ENCODE measurements at regions not wholly inside any gene's neighbourhood (a gene's known extent, or its start where the extent isn't known, plus 50 kb on each side); places are given as distances from the start of the nearest gene placed in this dataset.

- DNase-seq = no peak
Observed at GRCh38 chr6:65876668-65877067, 169.6 kb upstream of the EYS start.

DNA sequence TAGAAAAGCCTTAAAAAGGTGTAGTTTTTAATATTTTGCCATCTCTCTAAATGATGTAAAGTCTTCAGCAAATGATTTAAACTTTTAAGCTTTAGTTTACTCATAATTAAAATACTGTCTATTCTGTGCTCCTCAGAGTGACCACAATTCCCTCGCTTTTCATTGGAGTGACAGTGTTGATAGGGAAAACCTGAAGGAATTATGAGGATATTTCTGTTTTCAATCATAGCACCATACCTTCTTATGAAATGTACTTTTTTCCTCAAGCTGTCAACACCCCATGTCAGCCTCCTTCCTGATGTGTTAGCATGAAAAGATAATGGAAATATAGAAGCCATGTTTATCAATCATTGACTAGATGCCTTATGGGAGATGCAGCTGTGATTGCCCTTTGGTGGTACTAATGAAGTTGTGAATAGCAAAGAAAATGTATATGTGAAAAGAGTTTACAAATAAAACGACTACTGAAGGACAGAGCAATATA, 145.4 kb upstream of the EYS start:
- DNase-seq = no peak

GRCh38 chr6:65830151-65830550, 123.1 kb upstream of the EYS start:
- no peak for DNase-seq

GRCh38 chr6:65819152-65819551, 112.1 kb upstream of the EYS start:
- no peak for DNase-seq

GRCh38 chr6:65818576-65818975, 111.5 kb upstream of the EYS start:
- DNase-seq = no peak

GRCh38 chr6:65816991-65817390, 110.0 kb upstream of the EYS start:
- DNase-seq = no peak

GRCh38 chr6:65814071-65814470, 107.0 kb upstream of the EYS start:
- no peak for DNase-seq

GRCh38 chr6:65803186-65803585, 96.2 kb upstream of the EYS start:
- DNase-seq = no peak

DNA sequence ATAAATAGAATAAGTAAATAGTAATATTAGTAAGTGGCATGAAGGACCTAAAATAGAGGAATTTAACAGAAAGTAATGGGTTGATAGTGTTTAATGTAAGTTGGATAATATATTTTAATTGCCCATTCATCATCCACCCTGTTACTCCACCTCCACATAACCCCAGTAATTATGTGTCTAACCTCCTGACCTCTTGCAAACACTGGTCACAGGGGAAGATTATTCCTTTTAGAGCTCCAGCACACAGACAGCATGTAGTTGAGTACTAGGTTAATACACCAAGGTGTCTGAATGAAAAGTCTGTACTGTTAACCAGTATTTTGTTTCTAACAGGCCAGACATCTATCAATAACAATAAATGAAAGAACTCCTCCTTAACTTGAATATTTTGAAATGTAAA, 92.4 kb upstream of the EYS start:
- DNase-seq = no peak

- DNase-seq = no peak
Observed at GRCh38 chr6:65798280-65799014, 91.4 kb upstream of the EYS start.

DNA sequence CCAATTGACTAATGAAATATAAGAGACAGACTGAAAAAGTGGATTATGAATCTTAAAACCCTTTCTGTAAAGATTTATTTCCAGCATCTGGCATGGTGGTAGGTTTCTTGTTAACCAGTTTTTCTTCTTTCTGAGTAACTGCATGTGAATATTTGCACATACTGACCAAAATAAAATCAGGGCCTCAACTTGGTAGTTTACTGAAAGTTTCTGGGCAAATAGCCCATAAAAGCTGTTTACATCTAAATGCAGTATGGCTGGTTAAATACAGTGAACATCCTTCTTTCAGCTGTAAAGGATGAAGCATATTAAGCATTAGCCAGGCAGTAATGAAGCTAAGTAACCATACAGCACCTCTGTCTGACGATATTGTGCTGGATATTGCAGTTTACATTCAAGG, 83.6 kb upstream of the EYS start:
- DNase-seq = no peak

DNA sequence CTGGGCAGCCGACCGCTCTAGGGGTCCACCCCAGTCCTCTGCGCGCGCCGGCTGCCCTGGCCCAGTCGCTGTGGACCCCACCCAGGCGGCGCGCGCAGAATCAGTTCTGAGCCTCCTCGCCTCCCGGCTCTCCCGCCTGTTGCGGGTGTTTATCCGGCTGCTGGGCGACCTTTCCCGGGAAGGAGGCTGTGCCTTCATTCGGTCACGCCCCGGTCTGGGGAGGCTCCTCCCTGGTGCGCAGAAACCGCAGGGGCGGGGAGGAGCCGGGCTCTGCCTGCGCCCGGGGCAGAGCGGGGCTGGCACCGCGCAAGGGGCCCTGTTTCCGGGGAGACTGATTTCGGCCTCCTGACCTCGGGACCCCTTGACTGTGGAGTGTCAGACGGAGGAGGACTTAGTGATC, 80.8 kb upstream of the EYS start:
- DNase-seq = no peak

DNA sequence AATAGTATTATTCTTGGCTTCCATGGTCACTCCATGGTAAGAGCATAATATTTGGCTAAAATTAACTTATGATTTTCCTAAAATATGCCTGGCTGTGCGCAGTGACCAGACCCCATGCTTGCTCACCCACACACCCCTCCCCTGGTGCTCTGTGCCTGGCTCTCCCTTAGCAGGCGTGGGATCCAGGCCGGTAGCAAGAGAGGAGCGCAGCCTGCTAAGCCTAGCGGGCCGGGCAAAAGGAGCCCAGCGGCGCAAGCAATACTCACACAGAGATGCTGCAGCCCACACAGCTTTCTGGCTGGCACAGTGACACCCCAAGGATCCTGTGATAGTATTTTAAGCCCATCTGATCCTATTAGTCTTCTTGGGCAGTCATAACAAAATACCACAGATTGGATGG, 79.8 kb upstream of the EYS start:
- no peak for DNase-seq

- no peak for DNase-seq
Observed at GRCh38 chr6:65780691-65781090, 73.7 kb upstream of the EYS start.

- no peak for DNase-seq
Observed at GRCh38 chr6:65776332-65776731, 69.3 kb upstream of the EYS start.

DNA sequence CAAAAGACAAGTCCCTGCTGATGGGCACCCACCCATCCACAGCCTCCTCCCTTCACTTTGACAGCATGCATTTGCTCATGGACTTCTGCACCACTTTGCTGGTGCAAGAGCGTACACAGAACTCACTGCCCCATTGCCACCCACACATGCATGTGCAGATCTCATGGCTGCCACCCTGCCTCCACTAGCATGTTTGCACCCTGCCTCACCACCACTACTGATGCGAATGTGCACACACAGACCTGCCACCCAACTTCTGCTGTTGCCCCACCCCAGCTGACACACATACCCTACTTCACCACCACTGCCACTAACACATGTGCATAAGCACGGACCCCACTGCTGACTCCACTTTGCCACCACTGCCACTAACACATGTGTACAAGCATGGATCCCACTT, 64.9 kb upstream of the EYS start:
- no peak for DNase-seq

GRCh38 chr6:65761890-65762289, 54.9 kb upstream of the EYS start:
- DNase-seq = no peak

DNA sequence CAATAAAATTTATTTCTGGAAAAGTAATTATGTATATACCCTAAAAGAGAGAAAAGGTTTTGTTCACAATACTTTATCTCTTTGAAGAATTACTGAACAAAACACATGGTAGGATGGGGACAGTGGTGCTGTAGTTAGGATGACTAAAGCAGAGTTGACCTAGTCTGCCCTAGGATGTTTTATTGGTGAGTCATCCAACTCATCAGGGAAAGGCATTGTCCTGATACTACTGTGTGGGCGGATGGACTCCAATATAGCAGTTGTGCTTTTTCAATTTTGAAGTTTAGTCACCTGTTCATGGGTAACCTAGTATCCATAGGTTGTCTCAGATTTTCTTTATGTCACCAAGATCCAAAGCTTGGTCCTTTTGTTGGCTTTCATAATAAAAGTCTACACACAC, 53.3 kb upstream of the EYS start:
- no peak for DNase-seq
